Left colon (tissue), 2 donors: ENCODE measurements at regions not wholly inside any gene's neighbourhood (a gene's known extent, or its start where the extent isn't known, plus 50 kb on each side); places are given as distances from the start of the nearest gene placed in this dataset.

Experiments
- ATAC-seq: fragments of 200-7000 bp; cut with Tn5 transposase; one replicate; pipeline ENCODE4 v1.9.1; 2020; ENCODE audit warnings: mild to moderate bottlenecking, moderate library complexity
- DNase-seq, 2 donors: peaks; one replicate each; pipeline ENCODE4 v3.0.0-alpha.2; 2020
- intact Hi-C, 2 donors: fragments of 100-400 bp; cut with DNase I in 1 of 2; cut with micrococcal nuclease in 1 of 2; formaldehyde crosslinking; loops; one replicate each; pipeline versions ENCODE4 v1.11.2 to v1.14.0; 2022; cut with DNase I, micrococcal nuclease
- donor health status: DM: no; HTN: no; CAD: no.
- donor health status: DM: yes; HTN: yes; CAD: no.

- no peak for DNase-seq
- intact Hi-C loops = no loop called here
- no peak for ATAC-seq
These were observed 55.5 kb upstream of the SLC5A12 start for GRCh38 chr11:26777372-26777808.

DNA sequence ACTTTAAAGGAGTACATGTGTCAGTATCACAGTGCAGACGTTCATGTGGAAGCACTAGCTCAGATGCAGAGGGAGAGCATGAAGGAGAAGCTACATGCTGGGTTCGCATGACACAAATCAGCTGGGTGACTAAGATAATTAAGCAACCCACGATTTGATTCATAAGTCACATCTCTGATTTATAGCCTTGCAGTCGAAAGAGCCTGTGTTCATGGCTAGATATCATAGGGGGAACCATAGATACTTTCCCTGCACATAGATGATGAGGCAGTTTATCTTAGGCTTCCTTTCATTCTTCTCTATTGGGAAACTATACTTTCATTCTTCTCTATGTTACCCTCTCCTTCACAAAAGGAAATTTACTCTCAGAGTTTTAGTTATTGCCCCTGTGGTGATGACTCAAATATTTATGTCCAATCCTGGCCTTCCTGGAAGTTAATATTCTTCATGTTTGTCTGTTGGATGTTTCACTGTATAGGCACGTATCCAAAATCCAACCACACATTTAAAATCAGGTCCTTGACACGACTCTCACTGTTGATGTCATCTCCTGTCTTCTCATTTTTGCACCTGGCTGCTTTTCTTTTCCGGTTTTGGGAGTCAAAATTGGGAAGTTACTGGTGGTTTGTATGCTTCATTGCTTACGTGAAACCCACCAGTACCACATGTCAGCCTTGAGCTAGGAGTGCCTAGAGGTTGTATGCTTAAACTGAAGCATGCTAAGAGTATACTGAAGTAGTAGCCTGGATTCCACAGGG lies 56.3 kb upstream of the SLC5A12 start:
- DNase-seq (no peak), ATAC-seq (no peak)
- intact Hi-C loops = no loop called here

- DNase-seq (no peak), ATAC-seq (no peak)
- intact Hi-C loops = no loop called here
These were observed 57.4 kb upstream of the SLC5A12 start for GRCh38 chr11:26779074-26779865.

DNA sequence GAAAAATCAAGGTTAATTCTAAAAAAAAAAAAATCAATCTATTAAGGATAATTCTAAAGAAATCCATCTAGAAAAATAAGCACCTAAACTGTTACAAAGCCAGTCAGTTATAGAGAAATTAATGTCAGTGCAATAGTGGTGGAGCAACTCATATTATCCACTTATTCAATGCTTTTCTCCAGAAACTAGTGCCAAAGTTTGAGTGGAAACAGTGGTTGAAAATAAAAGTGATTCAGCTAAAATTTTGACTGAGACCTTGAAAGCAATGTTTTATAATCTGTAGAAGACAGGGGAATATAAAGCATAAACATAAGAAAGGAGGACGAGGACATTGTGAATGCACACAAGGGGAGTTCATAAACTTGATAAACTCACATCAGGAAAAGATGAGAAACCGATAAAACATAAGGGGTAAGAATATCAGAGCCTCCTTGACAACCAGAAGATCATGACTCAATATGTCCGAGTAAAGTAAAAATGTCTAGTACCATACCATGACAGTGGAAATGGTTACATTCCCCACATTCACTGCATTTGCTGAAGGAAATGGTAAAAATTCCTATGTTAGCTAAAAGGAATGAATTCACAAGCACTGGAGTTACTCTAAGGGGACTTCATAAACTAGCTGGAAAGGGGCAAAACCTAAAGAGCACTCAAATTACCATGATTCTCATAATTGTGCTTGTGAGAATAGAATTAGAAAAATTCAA lies 58.7 kb upstream of the SLC5A12 start:
- ATAC-seq = no peak
- DNase-seq = no peak
- intact Hi-C loops = no loop called here

DNA sequence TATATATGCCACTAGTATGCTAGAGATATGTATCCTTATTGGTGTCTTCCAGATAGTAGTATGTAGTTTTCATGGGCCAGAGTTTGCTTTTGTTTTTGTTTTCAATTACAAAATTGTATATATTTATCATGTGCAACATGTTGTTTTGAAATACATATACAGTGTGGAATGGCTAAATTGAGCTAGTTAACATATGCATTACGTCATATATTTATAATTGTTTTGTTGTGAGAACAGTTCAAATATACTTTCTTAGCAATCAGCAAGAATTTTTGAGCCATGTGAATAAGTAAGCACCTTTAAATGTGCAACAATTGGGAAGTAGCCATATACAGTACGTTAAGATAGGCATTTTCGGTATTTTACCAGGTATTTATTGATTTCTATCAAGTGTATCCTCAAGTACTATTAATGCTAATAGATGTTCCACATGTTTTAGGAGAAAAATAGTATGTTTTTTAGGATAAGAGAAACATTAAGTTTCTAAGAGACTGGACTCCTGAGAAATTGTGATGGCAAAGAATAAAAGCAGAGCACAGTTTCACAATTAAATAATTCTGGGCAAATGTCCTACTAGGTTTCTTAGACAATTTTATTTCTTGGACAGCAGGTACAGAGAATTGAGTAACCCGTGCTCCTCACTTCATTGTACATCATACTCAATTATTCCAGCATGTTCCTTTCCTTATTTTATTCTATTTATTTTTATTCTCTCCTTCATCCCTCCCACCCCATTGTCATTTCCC lies 60.5 kb upstream of the SLC5A12 start:
- intact Hi-C loops = no loop called here
- DNase-seq = no peak
- no peak for ATAC-seq

- ATAC-seq = no peak
- no peak for DNase-seq
- intact Hi-C loops = no loop called here
These were observed 62.1 kb upstream of the SLC5A12 start for GRCh38 chr11:26783997-26784396.

DNA sequence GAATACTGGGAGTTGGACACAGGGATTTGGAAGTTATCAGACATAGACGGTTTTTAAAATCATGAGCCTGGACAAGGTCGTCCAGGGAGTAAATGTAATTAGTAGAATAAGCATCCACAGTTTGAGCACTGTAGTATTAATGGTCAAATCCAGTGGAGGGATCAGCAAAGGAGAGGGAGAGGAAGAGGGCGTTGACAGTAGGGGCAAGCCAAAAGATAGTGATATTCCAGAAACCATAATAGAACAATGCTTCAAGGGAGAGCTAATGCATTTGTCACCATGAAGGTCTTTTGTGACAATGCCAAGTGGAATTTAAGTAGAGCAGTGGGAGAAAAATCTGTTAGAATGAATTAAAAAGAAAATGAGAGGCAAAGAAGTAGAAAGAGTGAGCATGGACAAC lies 68.9 kb upstream of the SLC5A12 start:
- no peak for DNase-seq

GRCh38 chr11:26792941-26793340 lies 71.1 kb upstream of the SLC5A12 start:
- DNase-seq (no peak), ATAC-seq (no peak)
- intact Hi-C loops = no loop called here

More for the DNA sequence above, 68.9 kb upstream of the SLC5A12 start:
- intact Hi-C loops = no loop called here
- no peak for ATAC-seq

GRCh38 chr11:26793487-26793886 lies 71.6 kb upstream of the SLC5A12 start:
- intact Hi-C loops = no loop called here
- peak; percentile 29 for ATAC-seq
- no peak for DNase-seq

- DNase-seq = no peak
- intact Hi-C loops = no loop called here
- no peak for ATAC-seq
These were observed 79.7 kb upstream of the SLC5A12 start for GRCh38 chr11:26801601-26802000.

DNA sequence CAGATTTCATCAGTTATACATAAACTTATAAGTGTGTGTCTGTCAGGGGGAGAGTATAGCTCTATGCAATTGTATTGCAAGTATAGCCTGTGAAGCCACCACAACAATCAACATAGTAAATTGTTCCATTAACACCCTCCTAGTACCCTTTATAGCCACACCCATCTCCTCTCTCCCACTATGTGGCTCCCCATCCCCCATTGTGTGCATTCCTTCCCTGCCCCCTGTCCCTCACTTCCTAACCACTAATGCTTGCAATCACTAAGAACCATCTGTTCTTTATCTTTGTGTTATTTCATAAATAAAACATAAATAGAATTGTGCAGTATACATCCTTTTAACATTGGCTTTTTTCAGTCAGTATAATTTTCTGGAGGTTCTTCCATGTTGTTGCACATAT lies 83.1 kb upstream of the SLC5A12 start:
- ATAC-seq = no peak
- no peak for DNase-seq
- intact Hi-C loops = no loop called here

DNA sequence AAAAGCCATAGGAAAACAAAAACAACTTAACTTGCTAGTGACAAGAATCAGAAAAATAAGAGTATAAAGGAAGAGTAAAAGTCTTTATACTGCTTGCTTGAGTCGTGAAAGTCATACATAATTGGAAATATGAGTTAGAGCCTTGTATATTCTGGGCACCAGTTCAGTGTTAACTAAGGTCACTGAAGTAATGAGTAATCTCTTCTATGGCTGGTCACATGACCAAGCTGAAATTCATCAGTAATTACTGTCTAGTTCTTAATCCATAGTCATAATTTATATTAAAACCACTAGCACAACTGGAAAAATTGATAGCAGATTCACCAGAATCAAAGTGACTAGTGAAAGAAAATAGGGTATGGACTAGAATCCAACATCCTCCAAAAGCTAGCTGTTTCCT lies 84.4 kb upstream of the SLC5A12 start:
- intact Hi-C loops = no loop called here
- ATAC-seq (no peak), DNase-seq (no peak)

- DNase-seq (no peak), ATAC-seq (no peak)
- intact Hi-C loops = no loop called here
These were observed 98.9 kb upstream of the SLC5A12 start for GRCh38 chr11:26820739-26821138.

GRCh38 chr11:26823963-26824362 lies 102.1 kb upstream of the SLC5A12 start:
- intact Hi-C loops = no loop called here

GRCh38 chr11:26827567-26828081 lies 105.8 kb upstream of the SLC5A12 start:
- intact Hi-C loops = no loop called here
- peak in 1 of 2 donors; percentile 6 for DNase-seq
- no peak for ATAC-seq

More at GRCh38 chr11:26823963-26824362, 102.1 kb upstream of the SLC5A12 start:
- no peak for ATAC-seq
- no peak for DNase-seq

GRCh38 chr11:26828288-26828687 lies 106.4 kb upstream of the SLC5A12 start:
- DNase-seq (no peak), ATAC-seq (no peak)
- intact Hi-C loops = no loop called here

DNA sequence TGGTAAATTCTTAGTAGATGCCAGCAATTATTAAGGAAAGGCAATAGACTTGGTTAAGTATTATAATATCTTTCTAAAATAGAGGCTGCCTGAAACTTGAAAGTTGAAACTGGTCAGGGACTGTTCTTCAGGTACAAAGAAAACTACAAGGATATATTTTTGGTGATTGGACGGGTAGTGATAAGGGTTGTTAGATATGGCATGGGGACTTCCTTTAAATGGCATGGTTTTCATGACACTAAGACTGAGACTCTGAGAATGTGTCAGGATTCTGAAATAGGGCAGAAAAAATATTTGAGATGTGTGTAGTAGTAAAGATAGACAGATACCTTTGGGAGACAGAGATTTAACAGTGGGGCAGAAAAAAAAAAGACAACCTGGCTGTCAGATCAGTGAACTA lies 108.4 kb upstream of the SLC5A12 start:
- DNase-seq (no peak), ATAC-seq (no peak)
- intact Hi-C loops = no loop called here

DNA sequence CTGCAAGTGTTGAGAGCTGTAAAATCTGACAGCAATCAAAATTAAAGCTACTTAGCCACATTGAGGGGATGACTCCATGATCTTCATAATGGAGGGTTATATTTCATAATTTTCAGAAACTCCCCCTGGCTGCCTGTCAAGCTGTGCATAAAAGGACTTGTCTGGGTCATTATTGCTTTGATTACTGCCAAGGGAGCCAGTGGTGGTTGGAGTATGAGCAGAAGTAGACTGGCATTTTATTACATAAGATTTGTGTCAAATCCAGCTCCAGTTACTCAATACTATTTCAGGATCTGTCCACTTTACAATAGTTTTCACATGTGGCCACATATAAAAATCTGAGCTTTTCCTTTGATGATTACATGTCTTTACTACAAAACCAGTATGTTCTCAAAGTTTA lies 108.9 kb upstream of the SLC5A12 start:
- intact Hi-C loops = no loop called here
- DNase-seq (no peak), ATAC-seq (no peak)

DNA sequence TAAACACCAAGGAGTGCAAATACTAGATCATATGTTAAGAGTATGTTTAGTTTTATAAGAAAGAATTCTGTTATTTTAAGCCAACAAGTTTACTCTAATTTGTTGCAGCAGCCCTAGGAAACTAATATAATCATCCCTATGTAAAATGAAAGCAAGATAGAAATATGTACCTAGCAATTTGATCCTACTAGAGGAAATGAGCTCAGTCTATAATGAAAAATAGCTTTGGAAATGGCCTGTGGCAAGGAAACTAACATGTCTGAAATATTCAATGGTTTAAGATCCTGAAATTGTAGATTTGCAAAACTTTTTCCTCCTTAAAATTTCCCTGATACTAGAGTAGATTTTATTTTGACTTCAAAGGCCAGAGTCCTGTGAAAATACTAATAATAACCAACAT lies 112.7 kb upstream of the SLC5A12 start:
- no peak for DNase-seq
- intact Hi-C loops = no loop called here
- ATAC-seq = no peak
